ENCODE measurements at regions not wholly inside any gene's neighbourhood (a gene's known extent, or its start where the extent isn't known, plus 50 kb on each side); places are given as distances from the start of the nearest gene placed in this dataset.

- DNase-seq: no peak
Measured at GRCh38 chr21:26641062-26641461, 68.0 kb upstream of the CYYR1 start.

GRCh38 chr21:26637201-26637745 lies 64.2 kb upstream of the CYYR1 start:
- DNase-seq: no peak

- no peak for DNase-seq
Measured at GRCh38 chr21:26635681-26636080, 62.6 kb upstream of the CYYR1 start.

GRCh38 chr21:26632691-26633090 lies 59.6 kb upstream of the CYYR1 start:
- DNase-seq: no peak

GRCh38 chr21:26626187-26626586 lies 53.1 kb upstream of the CYYR1 start:
- DNase-seq: no peak

- DNase-seq: no peak
Measured at GRCh38 chr21:26624983-26625519, 52.0 kb upstream of the CYYR1 start.

Data from fibroblast of skin of abdomen (primary cell).